GM11168 (cell line): ENCODE measurements at regions not wholly inside any gene's neighbourhood (a gene's known extent, or its start where the extent isn't known, plus 50 kb on each side); places are given as distances from the start of the nearest gene placed in this dataset.
"Not testable (repeated sequence)": the region's sequence is repeated elsewhere in the genome, so short reads cannot be mapped to it uniquely, and the experiment has no call there.

Experiments
- in situ Hi-C: fragments of 300-500 bp; cut with MboI; formaldehyde crosslinking; loops from one replicate; pipeline ENCODE4 v1.12.0; 2022; ENCODE audit warnings: low sequenced_read_pairs; ENCODE audit not compliant: unreplicated experiment

DNA sequence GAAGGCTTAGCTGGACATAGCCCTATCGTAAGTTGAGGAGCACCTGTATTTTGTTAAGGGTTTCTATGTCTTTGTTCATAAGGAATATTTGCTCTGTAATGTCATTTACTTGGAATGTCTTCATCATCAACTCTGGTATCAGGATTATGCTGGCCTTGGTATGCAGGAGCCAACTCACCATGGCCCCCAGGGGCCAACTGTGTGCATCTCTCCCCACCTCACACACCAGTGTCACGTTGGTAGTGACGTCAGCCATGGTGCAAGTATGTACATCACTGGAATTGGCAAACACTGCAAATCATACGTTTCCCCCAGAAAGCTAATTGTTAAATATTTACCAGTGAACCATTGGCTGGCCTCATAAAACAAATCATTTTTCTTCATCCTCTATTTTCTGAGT, 70.8 kb downstream of the YTHDF1 start:
- in situ Hi-C loops = no loop called here

DNA sequence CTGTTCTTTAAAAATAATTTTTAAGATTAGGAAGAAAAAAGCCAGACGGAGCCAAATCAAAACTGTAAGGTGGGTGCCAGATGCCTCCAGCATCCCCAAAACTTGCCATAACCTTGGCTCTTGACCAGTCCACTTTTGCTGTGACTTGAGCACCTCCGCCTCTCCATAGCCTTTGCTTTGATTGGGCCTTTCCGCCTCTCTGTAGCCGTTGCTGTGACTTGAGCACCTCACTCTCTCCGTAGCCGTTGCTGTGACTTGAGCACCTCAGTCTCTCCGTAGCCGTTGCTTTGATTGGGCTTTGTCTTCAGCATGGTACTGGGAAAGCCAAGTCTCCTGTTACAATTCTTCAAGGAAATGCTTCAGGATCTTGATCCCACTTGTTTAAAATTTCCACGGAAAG, 73.0 kb downstream of the YTHDF1 start:
- in situ Hi-C loops = no loop called here

GRCh38 chr20:63141531-63141930, 74.4 kb downstream of the YTHDF1 start:
- in situ Hi-C loops = no loop called here

- in situ Hi-C loops = no loop called here
These were observed 75.2 kb downstream of the YTHDF1 start for GRCh38 chr20:63140514-63141433.

DNA sequence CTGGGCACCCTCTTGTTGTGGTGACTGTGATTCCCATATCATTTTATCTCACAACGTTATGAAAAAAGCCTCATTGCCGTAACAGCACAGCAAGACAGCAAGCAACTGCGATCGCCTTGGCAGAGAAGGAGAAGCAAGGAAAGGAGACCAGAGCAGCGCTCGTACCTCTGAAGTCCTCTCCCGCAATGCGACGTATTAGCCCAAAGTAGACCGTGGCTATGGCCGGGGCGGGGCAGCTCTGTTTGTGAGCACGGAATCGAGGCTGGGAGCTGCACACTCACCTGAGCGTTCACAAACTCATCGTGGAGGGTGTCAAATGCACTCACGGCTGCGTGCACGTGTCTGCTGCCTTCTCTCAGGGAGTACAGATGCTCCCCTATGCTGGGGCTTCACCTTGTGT, 76.1 kb downstream of the YTHDF1 start:
- in situ Hi-C loops = no loop called here

- in situ Hi-C loops = no loop called here
These were observed 76.6 kb downstream of the YTHDF1 start for GRCh38 chr20:63139356-63139755.

DNA sequence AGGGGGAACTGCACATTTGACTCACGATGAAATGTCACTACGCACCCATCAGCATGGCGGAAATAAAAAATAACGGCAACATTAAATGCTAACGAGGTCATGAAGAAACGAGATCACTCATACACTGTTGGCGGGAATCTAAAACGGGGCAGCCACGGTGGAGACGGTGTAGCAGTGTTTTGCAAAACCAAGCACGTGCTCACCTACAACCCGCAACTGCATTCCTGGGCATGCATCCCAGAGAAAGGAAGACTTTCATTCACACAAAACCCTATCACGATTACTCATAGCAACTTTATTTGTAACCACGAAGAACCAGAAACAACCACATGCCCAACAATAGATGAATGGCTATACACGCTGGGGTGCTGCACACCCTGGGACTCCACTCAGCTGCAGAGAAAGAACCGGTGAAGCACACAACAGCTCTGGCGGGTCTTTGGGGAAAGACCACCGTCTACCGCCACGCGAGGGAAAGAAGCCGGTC, 77.0 kb downstream of the YTHDF1 start:
- in situ Hi-C loops = no loop called here

- in situ Hi-C loops = no loop called here
These were observed 78.0 kb downstream of the YTHDF1 start for GRCh38 chr20:63137851-63138415.

DNA sequence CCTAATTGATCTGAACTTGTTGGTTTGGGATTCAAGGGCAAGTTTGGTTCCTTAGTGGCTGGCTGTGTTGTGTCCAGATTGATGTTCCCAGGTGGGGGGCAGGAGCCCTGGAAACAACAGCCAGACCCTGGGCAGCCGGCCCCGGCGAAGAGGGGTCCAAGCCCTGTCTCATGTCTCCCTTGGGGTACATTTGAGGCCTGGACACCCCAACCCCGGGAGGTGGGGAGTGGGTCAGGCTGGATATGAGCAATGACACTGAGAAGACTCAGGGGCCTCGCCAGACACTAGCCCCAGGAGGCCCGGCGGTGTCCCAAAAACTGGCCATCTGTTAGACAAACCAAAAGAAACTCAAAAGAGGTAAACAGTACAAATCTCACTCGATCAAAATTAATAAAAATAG, 79.6 kb downstream of the YTHDF1 start:
- in situ Hi-C loops = no loop called here

GRCh38 chr20:63135411-63135810, 80.5 kb downstream of the YTHDF1 start:
- in situ Hi-C loops = no loop called here

DNA sequence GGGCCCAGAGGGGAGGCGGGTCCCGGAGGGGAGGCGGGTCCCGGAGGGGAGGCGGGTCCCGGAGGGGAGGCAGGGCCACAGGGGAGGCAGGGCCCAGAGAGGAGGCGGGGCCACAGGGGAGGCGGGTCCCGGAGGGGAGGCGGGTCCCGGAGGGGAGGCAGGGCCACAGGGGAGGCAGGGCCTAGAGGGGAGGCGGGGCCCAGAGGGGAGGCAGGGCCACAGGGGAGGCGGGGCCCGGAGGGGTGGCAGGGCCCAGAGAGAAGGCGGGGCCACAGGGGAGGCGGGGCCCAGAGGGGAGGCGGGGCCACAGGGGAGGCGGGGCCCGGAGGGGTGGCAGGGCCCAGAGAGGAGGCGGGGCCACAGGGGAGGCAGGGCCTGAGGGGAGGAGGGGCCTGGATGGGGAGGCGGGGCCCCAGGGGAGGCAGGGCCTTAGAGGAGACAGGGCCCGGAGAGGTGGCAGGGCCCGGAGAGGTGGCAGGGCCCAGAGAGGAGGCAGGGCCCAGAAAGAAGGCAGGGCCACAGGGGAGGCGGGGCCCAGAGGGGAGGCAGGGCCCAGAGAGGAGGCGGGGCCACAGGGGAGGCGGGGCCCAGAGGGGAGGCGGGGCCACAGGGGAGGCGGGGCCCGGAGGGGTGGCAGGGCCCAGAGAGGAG, 81.1 kb downstream of the YTHDF1 start:
- in situ Hi-C loops = not testable (repeated sequence)

DNA sequence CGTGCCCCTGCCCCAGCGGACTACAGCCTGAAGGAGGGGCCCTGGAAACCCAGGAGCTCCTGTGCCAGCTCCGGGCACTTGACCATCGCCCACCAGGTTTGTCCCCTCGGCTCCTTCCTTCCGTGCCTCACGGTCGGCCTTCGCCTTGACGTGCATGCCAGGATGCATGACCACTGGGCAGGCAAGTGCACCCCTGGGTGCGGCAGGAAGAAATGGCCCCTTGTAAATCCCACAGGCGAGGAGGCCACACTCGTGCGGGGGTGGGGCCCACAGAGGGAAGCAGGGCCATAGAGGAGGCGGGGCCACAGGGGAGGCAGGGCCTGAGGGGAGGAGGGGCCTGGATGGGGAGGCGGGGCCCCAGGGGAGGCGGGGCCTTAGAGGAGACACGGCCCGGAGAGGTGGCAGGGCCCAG, 81.7 kb downstream of the YTHDF1 start:
- in situ Hi-C loops = no loop called here

GRCh38 chr20:63133481-63134091, 82.3 kb downstream of the YTHDF1 start:
- in situ Hi-C loops = no loop called here

DNA sequence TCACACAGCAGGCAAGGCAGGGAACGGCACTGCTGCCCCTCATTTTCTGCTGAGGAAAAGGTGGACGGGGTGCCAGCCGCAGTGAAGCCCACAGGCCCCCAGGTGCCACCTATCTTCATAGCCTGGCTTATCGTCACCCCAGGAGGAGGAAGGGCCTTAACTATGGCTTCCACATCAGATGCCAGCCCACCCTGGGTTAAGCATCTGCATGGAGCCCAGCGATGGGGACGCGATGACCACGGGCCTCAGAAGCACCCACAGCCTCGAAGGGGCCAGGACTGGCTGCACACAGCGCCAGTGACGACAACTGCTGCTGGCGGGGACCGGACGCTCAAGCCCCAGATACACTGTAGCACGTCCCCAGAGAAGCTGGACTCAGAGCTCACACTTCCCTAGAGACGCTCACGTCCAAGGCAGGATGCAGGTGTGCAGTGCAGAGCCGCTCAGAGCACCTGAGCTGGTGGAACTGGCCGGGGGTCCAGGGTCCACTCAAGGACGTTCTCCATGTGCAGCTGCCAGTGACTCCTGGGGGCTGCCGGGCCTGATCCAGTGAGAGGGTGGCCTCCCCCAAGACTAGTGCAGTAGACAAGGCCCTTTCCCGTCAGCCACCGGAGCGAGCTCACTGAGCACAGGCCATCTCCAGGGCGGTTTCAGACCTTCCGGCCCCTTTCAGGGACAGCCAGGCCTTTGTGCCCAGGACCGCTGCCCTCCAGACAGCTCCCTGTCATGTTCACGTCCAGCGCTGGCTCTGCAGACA, 83.0 kb downstream of the YTHDF1 start:
- in situ Hi-C loops = no loop called here

- in situ Hi-C loops = no loop called here
These were observed 83.7 kb downstream of the YTHDF1 start for GRCh38 chr20:63132131-63132714.

GRCh38 chr20:63130658-63131577, 85.0 kb downstream of the YTHDF1 start:
- in situ Hi-C loops = no loop called here

- in situ Hi-C loops = no loop called here
These were observed 85.8 kb downstream of the YTHDF1 start for GRCh38 chr20:63129991-63130657.

- in situ Hi-C loops = no loop called here
These were observed 86.5 kb downstream of the YTHDF1 start for GRCh38 chr20:63129376-63129965.
